OCI-LY7 (cell line): ENCODE measurements at regions not wholly inside any gene's neighbourhood (a gene's known extent, or its start where the extent isn't known, plus 50 kb on each side); places are given as distances from the start of the nearest gene placed in this dataset.

Experiments
- EZH2phosphoT487 ChIP-seq: fragments of 200-600 bp; sonication (generic); IDR thresholded peaks from 2 replicates; pipeline ENCODE4 v1.6.1; 2018; ENCODE audit warnings: low read depth, borderline replicate concordance, mild to moderate bottlenecking, mixed run types, antibody characterized with exemption, low read length, moderate library complexity, mixed read lengths
- TF ChIP-seq, protein P1 (sequence below): fragments of 200-600 bp; sonication (generic); conservative IDR thresholded peaks from 2 replicates; pipeline ENCODE4 v1.5.1; 2014; ENCODE audit warnings: mild to moderate bottlenecking, antibody characterized with exemption, low read length, moderate library complexity, mixed read lengths

DNA sequence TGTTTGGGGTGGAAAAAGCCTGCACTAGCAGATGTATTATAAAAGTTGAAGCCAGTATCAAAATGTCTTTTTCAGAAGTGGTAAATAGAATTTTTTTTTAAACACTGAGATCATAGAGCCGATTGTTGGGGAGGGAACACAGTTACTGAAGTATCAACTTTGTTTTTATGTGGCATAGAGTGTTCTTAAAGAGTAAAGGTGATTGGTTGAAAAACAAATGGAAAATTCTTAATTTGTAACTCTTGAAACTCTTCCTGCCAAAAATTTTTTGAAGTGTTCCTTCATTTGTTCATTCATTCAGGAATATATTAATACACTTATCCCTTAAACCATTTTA, 83.3 kb downstream of the DISP1 start:
- no peak for TF ChIP-seq EZH2phosphoT487
- TF ChIP-seq, protein P1, sequence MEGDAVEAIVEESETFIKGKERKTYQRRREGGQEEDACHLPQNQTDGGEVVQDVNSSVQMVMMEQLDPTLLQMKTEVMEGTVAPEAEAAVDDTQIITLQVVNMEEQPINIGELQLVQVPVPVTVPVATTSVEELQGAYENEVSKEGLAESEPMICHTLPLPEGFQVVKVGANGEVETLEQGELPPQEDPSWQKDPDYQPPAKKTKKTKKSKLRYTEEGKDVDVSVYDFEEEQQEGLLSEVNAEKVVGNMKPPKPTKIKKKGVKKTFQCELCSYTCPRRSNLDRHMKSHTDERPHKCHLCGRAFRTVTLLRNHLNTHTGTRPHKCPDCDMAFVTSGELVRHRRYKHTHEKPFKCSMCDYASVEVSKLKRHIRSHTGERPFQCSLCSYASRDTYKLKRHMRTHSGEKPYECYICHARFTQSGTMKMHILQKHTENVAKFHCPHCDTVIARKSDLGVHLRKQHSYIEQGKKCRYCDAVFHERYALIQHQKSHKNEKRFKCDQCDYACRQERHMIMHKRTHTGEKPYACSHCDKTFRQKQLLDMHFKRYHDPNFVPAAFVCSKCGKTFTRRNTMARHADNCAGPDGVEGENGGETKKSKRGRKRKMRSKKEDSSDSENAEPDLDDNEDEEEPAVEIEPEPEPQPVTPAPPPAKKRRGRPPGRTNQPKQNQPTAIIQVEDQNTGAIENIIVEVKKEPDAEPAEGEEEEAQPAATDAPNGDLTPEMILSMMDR, result no peak
